HG02623 (cell line): ENCODE measurements at regions not wholly inside any gene's neighbourhood (a gene's known extent, or its start where the extent isn't known, plus 50 kb on each side); places are given as distances from the start of the nearest gene placed in this dataset.
"Not testable (repeated sequence)": the region's sequence is repeated elsewhere in the genome, so short reads cannot be mapped to it uniquely, and the experiment has no call there.

ENCODE experiments used
- ATAC-seq: cut with Tn5 transposase; IDR thresholded peaks from one replicate; pipeline ENCODE4 v1.9.1; 2021; ENCODE audit warnings: moderate library complexity; ENCODE audit not compliant: unreplicated experiment

- ATAC-seq: no peak
Measured at GRCh38 chr2:13508671-13509070, 791.9 kb downstream of the TRIB2 start.

DNA sequence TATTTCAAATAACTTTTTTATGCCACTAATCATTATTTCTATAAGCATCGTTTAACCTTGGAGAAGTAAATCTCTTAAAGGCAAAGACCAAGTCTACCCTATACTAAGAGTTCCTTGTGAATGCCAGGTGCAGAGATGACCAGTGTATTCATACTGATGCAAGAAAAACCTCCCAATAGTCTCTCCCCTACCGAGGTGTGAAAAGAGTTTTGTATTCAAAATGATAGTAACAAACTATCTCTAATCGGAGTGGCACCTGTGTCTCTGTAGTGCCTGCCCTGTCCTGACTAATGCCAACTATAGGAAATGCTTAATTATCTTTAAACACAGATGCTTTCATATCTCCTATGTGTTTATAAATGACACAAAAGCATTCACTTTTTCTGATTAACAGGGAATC is 798.5 kb downstream of the TRIB2 start:
- no peak for ATAC-seq

- no peak for ATAC-seq
Measured at GRCh38 chr2:13522096-13522495, 805.4 kb downstream of the TRIB2 start.

- peak; percentile 92 for ATAC-seq
Measured at GRCh38 chr2:13522917-13523821, 806.4 kb downstream of the TRIB2 start.

- ATAC-seq: no peak
Measured at GRCh38 chr2:13524492-13524891, 807.8 kb downstream of the TRIB2 start.

DNA sequence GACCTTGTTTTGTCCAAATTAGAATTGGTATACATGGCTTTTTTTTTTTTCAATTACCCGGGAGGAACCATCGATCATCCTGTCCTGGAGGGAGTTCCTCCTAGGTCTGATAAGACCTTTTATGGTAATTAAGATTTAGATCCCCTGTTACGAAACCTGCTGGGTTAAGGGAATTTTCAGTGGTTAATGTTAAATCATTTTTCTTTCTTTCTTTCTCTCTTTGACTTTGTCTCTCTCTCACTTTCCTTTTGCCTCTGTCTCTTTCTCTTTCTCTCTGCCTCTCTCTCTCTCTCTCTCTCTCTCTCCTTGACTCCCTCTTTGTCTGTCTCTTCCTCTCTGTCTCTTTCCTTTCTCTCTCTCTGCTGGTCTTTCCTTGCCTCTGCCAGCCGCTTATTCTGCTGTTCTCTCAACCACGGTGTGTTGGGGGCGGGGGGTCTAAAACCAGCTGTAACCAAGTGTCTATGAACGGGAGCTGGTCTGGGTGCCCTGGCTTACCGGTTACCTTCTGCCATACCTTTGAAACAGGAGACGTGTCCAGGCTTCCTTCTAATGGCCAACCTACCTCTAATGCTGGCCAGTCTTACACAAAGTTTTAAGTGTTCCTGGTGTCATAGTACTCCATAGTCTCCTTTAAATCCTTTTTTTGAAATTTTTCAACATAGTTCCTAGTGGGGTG is 815.1 kb downstream of the TRIB2 start:
- not testable (repeated sequence) for ATAC-seq

- ATAC-seq: not testable (repeated sequence)
Measured at GRCh38 chr2:13532781-13533523, 816.2 kb downstream of the TRIB2 start.

GRCh38 chr2:13533524-13533922 is 816.8 kb downstream of the TRIB2 start:
- no peak for ATAC-seq

- no peak for ATAC-seq
Measured at GRCh38 chr2:13536941-13537340, 820.2 kb downstream of the TRIB2 start.

DNA sequence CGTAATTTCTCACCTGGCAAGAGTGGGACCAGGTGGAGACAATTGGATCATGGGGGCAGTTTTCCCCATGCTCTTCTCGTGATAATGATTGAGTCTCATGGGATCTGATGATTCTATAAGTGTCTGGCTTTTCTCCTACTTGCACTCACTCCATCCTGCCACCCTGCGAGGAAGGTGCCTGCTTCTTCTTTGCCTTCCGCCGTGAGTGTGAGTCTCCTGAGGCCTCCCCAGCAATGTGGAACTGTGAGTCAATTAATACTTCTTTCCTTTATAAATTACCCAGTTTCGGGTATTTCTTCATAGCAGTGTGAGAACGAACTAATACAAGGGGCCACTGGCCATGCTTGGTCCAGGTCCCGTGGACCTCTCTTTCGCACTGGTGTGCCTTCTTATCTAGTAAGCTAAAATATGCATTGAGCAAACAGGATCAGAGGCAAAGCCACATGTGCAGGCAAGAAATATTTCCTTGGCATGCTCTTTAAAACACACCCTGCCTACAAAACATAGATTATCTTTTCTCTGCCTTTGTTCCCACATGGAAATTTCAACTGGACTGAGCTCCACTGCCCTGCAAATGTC is 821.1 kb downstream of the TRIB2 start:
- ATAC-seq: no peak

- no peak for ATAC-seq
Measured at GRCh38 chr2:13539296-13539695, 822.6 kb downstream of the TRIB2 start.

- no peak for ATAC-seq
Measured at GRCh38 chr2:13542061-13542460, 825.3 kb downstream of the TRIB2 start.

GRCh38 chr2:13542642-13543041 is 825.9 kb downstream of the TRIB2 start:
- no peak for ATAC-seq

GRCh38 chr2:13543550-13543949 is 826.8 kb downstream of the TRIB2 start:
- ATAC-seq: peak; percentile 76

- no peak for ATAC-seq
Measured at GRCh38 chr2:13545320-13545719, 828.6 kb downstream of the TRIB2 start.

DNA sequence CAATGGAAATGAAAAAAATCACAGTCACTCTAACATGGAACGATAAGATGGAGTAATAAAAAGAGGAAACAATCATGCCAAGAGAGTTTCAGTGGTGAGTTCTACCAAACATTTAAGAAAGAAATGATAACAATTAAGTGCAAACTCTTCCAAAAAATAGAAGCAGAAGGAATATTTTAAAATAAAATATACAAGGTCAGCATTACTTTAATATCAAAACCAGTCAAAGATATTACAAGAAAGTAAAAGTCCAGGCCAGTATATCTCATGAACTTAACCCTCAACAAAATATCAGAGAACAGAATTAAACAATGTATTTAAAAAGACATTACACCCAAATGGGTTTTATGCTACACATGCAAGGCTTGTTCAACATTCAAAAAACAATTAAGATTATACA is 829.4 kb downstream of the TRIB2 start:
- no peak for ATAC-seq

GRCh38 chr2:13550285-13551231 is 833.8 kb downstream of the TRIB2 start:
- ATAC-seq: no peak

GRCh38 chr2:13558368-13558767 is 841.6 kb downstream of the TRIB2 start:
- peak; percentile 64 for ATAC-seq

GRCh38 chr2:13560322-13560721 is 843.6 kb downstream of the TRIB2 start:
- peak; percentile 80 for ATAC-seq

DNA sequence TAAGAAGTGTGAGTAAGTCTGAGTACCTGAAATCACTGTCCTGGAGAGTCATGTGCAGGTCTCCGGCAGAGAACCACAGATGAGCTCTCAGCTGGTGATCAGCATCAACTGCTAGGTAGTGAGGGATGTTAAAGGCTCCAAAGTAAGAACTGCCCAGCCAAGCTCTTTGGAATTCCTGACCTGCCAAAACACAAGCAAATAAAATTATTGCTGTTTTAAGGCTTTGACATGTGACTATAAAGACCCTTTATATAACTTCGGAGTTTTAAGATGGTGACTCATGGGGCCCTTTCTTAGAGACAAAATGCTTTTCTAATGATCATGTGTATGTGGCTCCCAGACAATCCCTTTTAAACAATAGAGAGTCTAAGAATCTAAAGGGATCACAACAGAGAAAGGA is 855.7 kb downstream of the TRIB2 start:
- no peak for ATAC-seq
